Smooth muscle cell (in vitro differentiated cells): ENCODE measurements at regions not wholly inside any gene's neighbourhood (a gene's known extent, or its start where the extent isn't known, plus 50 kb on each side); places are given as distances from the start of the nearest gene placed in this dataset.
"Not testable (repeated sequence)": the region's sequence is repeated elsewhere in the genome, so short reads cannot be mapped to it uniquely, and the experiment has no call there.

Experiments used
- DNase-seq: peaks from one replicate; lab custom pipeline; 2025; ENCODE audit not compliant: unreplicated experiment; lab: John Stamatoyannopoulos, UW
- H2AFZ ChIP-seq: fragments of 200-600 bp; sonication (generic); 2 replicates; pipeline ENCODE4 v1.6.0; 2016; ENCODE audit warnings: antibody characterized with exemption, low read depth, mild to moderate bottlenecking
- H3F3A ChIP-seq: fragments of 200-600 bp; sonication (generic); 2 replicates; pipeline ENCODE4 v1.6.0; 2017; ENCODE audit warnings: antibody characterized with exemption, low read depth
- H3K27ac ChIP-seq: fragments of 200-600 bp; sonication (generic); 2 replicates; pipeline ENCODE4 v1.5.1; 2016; ENCODE audit warnings: low read depth, mild to moderate bottlenecking
- H3K27me3 ChIP-seq: fragments of 200-600 bp; sonication (generic); 2 replicates; pipeline ENCODE4 v1.6.1; 2016; ENCODE audit warnings: low read depth, mild to moderate bottlenecking
- H3K36me3 ChIP-seq: fragments of 200-600 bp; sonication (generic); 2 replicates; pipeline ENCODE4 v1.5.1; 2016; ENCODE audit warnings: low read depth
- H3K4me1 ChIP-seq: fragments of 200-600 bp; sonication (generic); 2 replicates; pipeline ENCODE4 v1.5.1; 2016; ENCODE audit warnings: low read depth
- H3K4me2 ChIP-seq: fragments of 200-600 bp; sonication (generic); 2 replicates; pipeline ENCODE4 v1.6.0; 2016; ENCODE audit warnings: mild to moderate bottlenecking
- H3K4me3 ChIP-seq: fragments of 200-600 bp; sonication (generic); 2 replicates; pipeline ENCODE4 v1.5.1; 2016; ENCODE audit warnings: mild to moderate bottlenecking
- H3K79me2 ChIP-seq: fragments of 200-600 bp; sonication (generic); 2 replicates; pipeline ENCODE4 v1.6.0; 2016; ENCODE audit warnings: low read depth, mild to moderate bottlenecking
- H3K9ac ChIP-seq: fragments of 200-600 bp; sonication (generic); 2 replicates; pipeline ENCODE4 v1.6.0; 2016; ENCODE audit warnings: low read depth
- H3K9me3 ChIP-seq: fragments of 200-600 bp; sonication (generic); replicated peaks from 2 replicates; pipeline ENCODE4 v1.5.1; 2016; ENCODE audit warnings: low read depth
- H4K20me1 ChIP-seq: fragments of 200-600 bp; sonication (generic); 2 replicates; pipeline ENCODE4 v1.6.0; 2016; ENCODE audit warnings: low read depth
- WGBS: methylation state at CpG from one replicate; pipeline ENCODE4 v1.1.7; 2016; ENCODE audit warnings: low lambda C conversion rate; 5-methylcytosine and 5-hydroxymethylcytosine counted together
- TF ChIP-seq, protein P1 (sequence below): fragments of 200-600 bp; sonication (generic); IDR thresholded peaks from 2 replicates; pipeline ENCODE4 v1.5.1; 2017; ENCODE audit warnings: borderline replicate concordance, mild to moderate bottlenecking, antibody characterized with exemption; ENCODE audit not compliant: insufficient read depth, poor library complexity, severe bottlenecking

DNA sequence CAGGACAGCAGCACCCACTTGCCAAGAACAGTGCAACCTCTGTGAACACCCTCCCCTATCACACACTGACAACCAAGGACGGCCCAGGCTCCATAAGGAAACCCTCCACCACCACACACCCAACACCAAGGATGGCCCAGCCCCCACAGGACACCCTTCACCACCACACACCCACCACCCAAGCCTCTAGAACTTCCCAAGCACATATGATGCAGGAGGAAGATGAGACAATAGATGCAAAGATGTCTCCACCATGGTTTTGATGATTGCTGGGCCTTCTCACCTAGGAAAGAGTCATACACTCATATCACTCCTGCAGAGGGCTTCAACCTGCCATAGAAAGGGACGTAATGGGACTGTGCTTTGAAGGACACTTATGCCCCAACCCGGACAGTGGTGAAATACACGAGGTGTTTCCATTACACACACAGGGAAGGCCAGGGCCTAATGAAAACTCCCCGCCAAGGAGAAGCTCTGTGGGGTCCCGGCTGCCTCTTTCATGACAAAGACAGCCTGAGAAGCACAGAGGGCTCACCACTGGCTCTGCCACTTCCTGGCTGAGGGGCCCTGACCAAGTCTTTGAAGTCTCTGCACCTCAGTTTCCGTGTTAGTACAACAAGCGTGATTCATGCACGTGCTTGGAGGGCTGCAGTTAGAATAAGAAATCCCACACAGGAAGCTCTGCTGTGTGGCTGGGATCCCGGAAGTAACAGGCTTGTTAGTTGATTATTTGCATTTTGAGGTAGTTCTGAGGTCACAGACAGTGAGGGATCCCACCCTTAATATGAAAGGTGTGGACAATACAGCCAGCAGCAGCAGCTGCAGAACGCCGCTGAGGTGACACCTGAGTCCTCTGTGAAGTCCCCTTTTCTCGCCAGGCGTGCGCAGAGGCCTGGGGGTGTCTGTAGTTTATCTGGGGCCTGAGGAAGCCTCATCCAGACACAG lies 61.9 kb upstream of the ATP12A start:
- H3K27me3 ChIP-seq = no peaks in the 10 kb centered on the region
- no peak for DNase-seq
- no peak overlapping the region for H2AFZ ChIP-seq
- no peaks in the 10 kb centered on the region for H3K36me3 ChIP-seq
- no peaks in the 10 kb centered on the region for H3K9me3 ChIP-seq
- WGBS = 80% methylated on average over 15 of the region's 15 CpGs
- H3K4me3 ChIP-seq = no peak overlapping the region
- H3K79me2 ChIP-seq = no peaks in the 10 kb centered on the region
- H3K4me2 ChIP-seq = no peak overlapping the region
- no peak overlapping the region for H3K9ac ChIP-seq
- no peak overlapping the region for H3K27ac ChIP-seq
- TF ChIP-seq, protein P1, sequence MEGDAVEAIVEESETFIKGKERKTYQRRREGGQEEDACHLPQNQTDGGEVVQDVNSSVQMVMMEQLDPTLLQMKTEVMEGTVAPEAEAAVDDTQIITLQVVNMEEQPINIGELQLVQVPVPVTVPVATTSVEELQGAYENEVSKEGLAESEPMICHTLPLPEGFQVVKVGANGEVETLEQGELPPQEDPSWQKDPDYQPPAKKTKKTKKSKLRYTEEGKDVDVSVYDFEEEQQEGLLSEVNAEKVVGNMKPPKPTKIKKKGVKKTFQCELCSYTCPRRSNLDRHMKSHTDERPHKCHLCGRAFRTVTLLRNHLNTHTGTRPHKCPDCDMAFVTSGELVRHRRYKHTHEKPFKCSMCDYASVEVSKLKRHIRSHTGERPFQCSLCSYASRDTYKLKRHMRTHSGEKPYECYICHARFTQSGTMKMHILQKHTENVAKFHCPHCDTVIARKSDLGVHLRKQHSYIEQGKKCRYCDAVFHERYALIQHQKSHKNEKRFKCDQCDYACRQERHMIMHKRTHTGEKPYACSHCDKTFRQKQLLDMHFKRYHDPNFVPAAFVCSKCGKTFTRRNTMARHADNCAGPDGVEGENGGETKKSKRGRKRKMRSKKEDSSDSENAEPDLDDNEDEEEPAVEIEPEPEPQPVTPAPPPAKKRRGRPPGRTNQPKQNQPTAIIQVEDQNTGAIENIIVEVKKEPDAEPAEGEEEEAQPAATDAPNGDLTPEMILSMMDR = no peak
- H3K4me1 ChIP-seq = no peaks in the 10 kb centered on the region
- H3F3A ChIP-seq = no peaks in the 10 kb centered on the region
- no peaks in the 10 kb centered on the region for H4K20me1 ChIP-seq

DNA sequence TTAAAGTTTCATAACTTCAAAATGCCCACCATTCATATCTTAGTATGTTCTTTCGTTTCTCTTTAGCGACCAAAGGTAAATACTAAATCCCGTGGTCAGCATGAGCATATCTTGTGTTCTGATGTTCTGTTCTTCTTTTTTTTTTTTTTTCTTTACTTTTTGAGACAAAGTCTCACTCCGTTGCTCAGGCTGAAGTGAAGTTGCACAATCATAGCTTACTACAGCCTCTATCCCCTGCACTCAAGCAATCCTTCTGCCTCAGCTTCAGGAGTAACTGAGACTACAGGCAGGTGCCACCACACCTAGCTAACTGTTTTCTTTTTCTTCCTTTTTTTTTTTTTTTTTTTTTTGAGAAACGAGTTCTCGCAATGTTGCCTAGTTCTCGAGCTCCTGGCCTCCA lies 60.9 kb upstream of the ATP12A start:
- Histone ChIP-seq H3K9me3 (no peaks in the 10 kb centered on the region), H3K27ac (no peak overlapping the region), H2AFZ (no peak overlapping the region), H3K36me3 (no peaks in the 10 kb centered on the region), H3K9ac (no peak overlapping the region), H3K4me2 (no peak overlapping the region), H3K4me1 (no peaks in the 10 kb centered on the region), H3F3A (no peaks in the 10 kb centered on the region), H3K27me3 (no peaks in the 10 kb centered on the region), H3K79me2 (no peaks in the 10 kb centered on the region), H4K20me1 (no peaks in the 10 kb centered on the region), H3K4me3 (no peak overlapping the region)
- DNase-seq = no peak
- TF ChIP-seq, protein P1 = no peak
- WGBS = 92% methylated on average over 7 of the region's 7 CpGs

GRCh38 chr13:24622481-24623148 lies 57.6 kb upstream of the ATP12A start:
- not testable (repeated sequence) for H3F3A ChIP-seq, H3K9me3 ChIP-seq, H3K9ac ChIP-seq, H3K36me3 ChIP-seq, H3K4me3 ChIP-seq, H3K79me2 ChIP-seq, H2AFZ ChIP-seq, DNase-seq, H3K27ac ChIP-seq, H3K27me3 ChIP-seq, H4K20me1 ChIP-seq, H3K4me1 ChIP-seq, H3K4me2 ChIP-seq
- 89% methylated on average over 8 of the region's 8 CpGs for WGBS

GRCh38 chr13:24623149-24623665 lies 57.0 kb upstream of the ATP12A start:
- Histone ChIP-seq H3K27ac (no peak overlapping the region), H3K79me2 (no peaks in the 10 kb centered on the region), H3K4me3 (no peak overlapping the region), H3K9ac (no peak overlapping the region), H3F3A (no peaks in the 10 kb centered on the region), H2AFZ (no peak overlapping the region), H3K36me3 (no peaks in the 10 kb centered on the region), H3K4me1 (no peaks in the 10 kb centered on the region), H4K20me1 (no peaks in the 10 kb centered on the region), H3K9me3 (no peaks in the 10 kb centered on the region), H3K4me2 (no peak overlapping the region), H3K27me3 (no peaks in the 10 kb centered on the region)
- TF ChIP-seq, protein P1 = no peak
- no peak for DNase-seq
- WGBS = over 99% methylated on average over 18 of the region's 18 CpGs
